ENCODE measurements at regions not wholly inside any gene's neighbourhood (a gene's known extent, or its start where the extent isn't known, plus 50 kb on each side); places are given as distances from the start of the nearest gene placed in this dataset.

- FAIRE-seq, result no peak
Observed at GRCh38 chr2:39937621-39938020, 158.6 kb upstream of the THUMPD2 start.

DNA sequence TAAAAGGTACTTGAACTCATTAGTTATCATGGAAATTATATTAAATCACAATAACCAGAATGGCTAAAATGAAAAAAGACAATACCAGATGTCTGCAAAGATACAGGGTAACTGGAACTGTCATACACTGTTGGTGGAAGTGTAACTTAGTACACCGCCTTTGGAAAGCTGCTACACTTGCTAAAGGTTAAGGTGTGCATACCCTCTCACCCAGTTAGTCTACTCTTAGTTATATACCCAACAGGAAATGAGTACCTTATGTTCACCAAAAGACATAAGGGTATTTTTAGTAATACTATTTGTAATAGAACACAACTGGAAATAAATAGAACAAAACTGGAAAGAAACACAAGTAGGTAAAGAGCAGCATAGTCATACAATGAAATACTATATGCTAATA is 155.8 kb upstream of the THUMPD2 start:
- TF ChIP-seq CTCF (IDR thresholded peaks at IDR 0.05; ENCODE audit: borderline replicate concordance, extremely low read depth, insufficient read depth), result no peak
- intact Hi-C loops (cut with DNase I), result no loop called here
- Histone ChIP-seq H3K9me3 (ENCODE audit: control insufficient read depth in 2 of 3, insufficient read depth in 1 of 3, low read length in 3 of 3) (no peaks in the 10 kb centered on the region), H3K4me3 (ENCODE audit: low read length in 3 of 3) (no peak overlapping the region), H3K36me3 (ENCODE audit: control insufficient read depth in 2 of 3, insufficient read depth in 3 of 3, low read length in 3 of 3) (no peaks in the 10 kb centered on the region), H3K4me1 (ENCODE audit: control insufficient read depth in 2 of 3, insufficient read depth in 2 of 3, low read depth in 1 of 3, low read length in 3 of 3) (no peaks in the 10 kb centered on the region), H3K27ac (ENCODE audit: low read depth in 2 of 2, low read length in 2 of 2) (no peak overlapping the region), H3K9ac (ENCODE audit: low read length in 3 of 3) (no peak overlapping the region), H3K27me3 (ENCODE audit: control insufficient read depth, insufficient read depth, low read length) (no peaks in the 10 kb centered on the region)
- FAIRE-seq (no peak), DNase-seq (no peak)

More at GRCh38 chr2:39937621-39938020, 158.6 kb upstream of the THUMPD2 start:
- no peaks in the 10 kb centered on the region for H3K4me1 ChIP-seq (ENCODE audit: control insufficient read depth in 2 of 3, insufficient read depth in 2 of 3, low read depth in 1 of 3, low read length in 3 of 3)
- TF ChIP-seq CTCF (IDR thresholded peaks at IDR 0.05; ENCODE audit: borderline replicate concordance, extremely low read depth, insufficient read depth), result no peak
- no peak overlapping the region for H3K9ac ChIP-seq (ENCODE audit: low read length in 3 of 3)
- H3K27ac ChIP-seq (ENCODE audit: low read depth in 2 of 2, low read length in 2 of 2), result no peak overlapping the region
- no peaks in the 10 kb centered on the region for H3K36me3 ChIP-seq (ENCODE audit: control insufficient read depth in 2 of 3, insufficient read depth in 3 of 3, low read length in 3 of 3)
- intact Hi-C loops (cut with DNase I), result no loop called here
- no peak for DNase-seq
- H3K27me3 ChIP-seq (ENCODE audit: control insufficient read depth, insufficient read depth, low read length), result no peaks in the 10 kb centered on the region
- H3K4me3 ChIP-seq (ENCODE audit: low read length in 3 of 3), result no peak overlapping the region
- H3K9me3 ChIP-seq (ENCODE audit: control insufficient read depth in 2 of 3, insufficient read depth in 1 of 3, low read length in 3 of 3), result no peaks in the 10 kb centered on the region

DNA sequence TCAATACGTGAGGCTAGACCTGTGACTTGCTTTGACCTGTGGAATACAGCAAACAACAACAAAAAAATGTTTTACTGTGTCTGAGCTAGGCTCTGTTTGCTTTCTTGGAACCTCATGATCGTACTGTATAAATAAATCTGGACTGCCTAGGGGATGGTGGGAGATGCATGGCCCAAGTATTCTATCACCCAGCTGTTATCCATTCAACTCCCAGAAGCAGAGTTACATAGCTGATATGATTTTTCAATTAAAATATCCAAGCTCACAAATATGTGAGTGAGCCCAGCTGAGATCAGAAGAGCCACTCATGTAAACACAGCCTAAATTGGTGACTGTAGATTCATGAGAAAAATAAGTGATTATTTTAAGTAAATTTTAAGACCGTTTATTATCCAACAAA is 154.1 kb upstream of the THUMPD2 start:
- no peak overlapping the region for H3K9ac ChIP-seq (ENCODE audit: low read length in 3 of 3)
- DNase-seq, result peak in 1 of 5 donors; percentile 68
- no peaks in the 10 kb centered on the region for H3K4me1 ChIP-seq (ENCODE audit: control insufficient read depth in 2 of 3, insufficient read depth in 2 of 3, low read depth in 1 of 3, low read length in 3 of 3)
- no peaks in the 10 kb centered on the region for H3K36me3 ChIP-seq (ENCODE audit: control insufficient read depth in 2 of 3, insufficient read depth in 3 of 3, low read length in 3 of 3)
- no peak overlapping the region for H3K4me3 ChIP-seq (ENCODE audit: low read length in 3 of 3)
- FAIRE-seq, result no peak
- H3K27ac ChIP-seq (ENCODE audit: low read depth in 2 of 2, low read length in 2 of 2), result no peak overlapping the region
- no peak for TF ChIP-seq CTCF (IDR thresholded peaks at IDR 0.05; ENCODE audit: borderline replicate concordance, extremely low read depth, insufficient read depth)
- H3K9me3 ChIP-seq (ENCODE audit: control insufficient read depth in 2 of 3, insufficient read depth in 1 of 3, low read length in 3 of 3), result no peaks in the 10 kb centered on the region
- H3K27me3 ChIP-seq (ENCODE audit: control insufficient read depth, insufficient read depth, low read length), result no peaks in the 10 kb centered on the region
- intact Hi-C loops (cut with DNase I), result no loop called here

DNA sequence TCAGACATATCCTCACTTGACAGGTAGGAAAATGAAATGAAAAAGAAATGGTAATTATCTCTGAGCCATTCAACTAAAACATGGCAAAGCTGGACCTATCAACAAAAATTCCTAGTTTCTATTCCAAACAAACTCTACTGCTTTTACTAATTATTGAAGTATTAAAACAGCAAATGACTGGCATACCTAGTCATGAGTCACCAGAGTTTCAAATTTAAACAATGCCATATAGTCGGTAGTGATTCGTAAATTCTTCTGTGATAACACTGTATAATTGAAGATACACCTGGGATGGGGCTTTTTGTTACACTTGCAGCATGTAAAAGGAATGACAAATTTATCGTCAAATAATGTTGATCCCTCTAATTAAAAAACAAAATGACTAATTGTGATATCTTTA is 153.1 kb upstream of the THUMPD2 start:
- TF ChIP-seq CTCF (IDR thresholded peaks at IDR 0.05; ENCODE audit: borderline replicate concordance, extremely low read depth, insufficient read depth), result no peak
- FAIRE-seq, result no peak

More for the DNA sequence above, 153.1 kb upstream of the THUMPD2 start:
- Histone ChIP-seq H3K9ac (ENCODE audit: low read length in 3 of 3) (no peak overlapping the region), H3K9me3 (ENCODE audit: control insufficient read depth in 2 of 3, insufficient read depth in 1 of 3, low read length in 3 of 3) (no peaks in the 10 kb centered on the region), H3K36me3 (ENCODE audit: control insufficient read depth in 2 of 3, insufficient read depth in 3 of 3, low read length in 3 of 3) (no peaks in the 10 kb centered on the region), H3K4me1 (ENCODE audit: control insufficient read depth in 2 of 3, insufficient read depth in 2 of 3, low read depth in 1 of 3, low read length in 3 of 3) (no peaks in the 10 kb centered on the region), H3K4me3 (ENCODE audit: low read length in 3 of 3) (no peak overlapping the region), H3K27ac (ENCODE audit: low read depth in 2 of 2, low read length in 2 of 2) (no peak overlapping the region), H3K27me3 (ENCODE audit: control insufficient read depth, insufficient read depth, low read length) (no peaks in the 10 kb centered on the region)
- DNase-seq, result no peak
- intact Hi-C loops (cut with DNase I), result no loop called here
